CD4-positive, alpha-beta T cell treated with Interleukin-15 for 1 hour (primary cell): ENCODE measurements at regions not wholly inside any gene's neighbourhood (a gene's known extent, or its start where the extent isn't known, plus 50 kb on each side); places are given as distances from the start of the nearest gene placed in this dataset.
"Not testable (repeated sequence)": the region's sequence is repeated elsewhere in the genome, so short reads cannot be mapped to it uniquely, and the experiment has no call there.

Source experiments
- DNase-seq: peaks from one replicate; pipeline ENCODE4 v3.0.0-alpha.2; 2020

GRCh38 chr21:9838738-9839642 is 682.4 kb upstream of the TPTE start:
- DNase-seq = no peak

GRCh38 chr21:9844106-9844505 is 677.3 kb upstream of the TPTE start:
- not testable (repeated sequence) for DNase-seq

DNA sequence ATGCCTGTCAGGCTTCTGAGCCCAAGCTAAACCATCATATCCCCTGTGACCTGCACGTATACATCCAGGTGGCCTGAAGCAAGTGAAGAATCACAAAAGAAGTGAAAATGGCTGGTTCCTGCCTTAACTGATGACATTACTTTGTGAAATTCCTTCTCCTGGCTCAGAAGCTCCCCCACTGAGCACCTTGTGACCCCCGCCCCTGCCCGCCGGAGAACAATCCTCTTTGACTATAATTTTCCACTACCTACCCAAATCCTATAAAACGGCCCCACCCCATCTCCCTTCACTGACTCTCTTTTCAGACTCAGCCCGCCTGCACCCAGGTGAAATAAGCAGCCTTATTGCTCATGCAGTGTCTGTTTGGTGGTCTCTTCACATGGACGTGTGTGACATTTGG is 673.9 kb upstream of the TPTE start:
- DNase-seq = not testable (repeated sequence)

- not testable (repeated sequence) for DNase-seq
Measured at GRCh38 chr21:9851166-9851565, 670.2 kb upstream of the TPTE start.

DNA sequence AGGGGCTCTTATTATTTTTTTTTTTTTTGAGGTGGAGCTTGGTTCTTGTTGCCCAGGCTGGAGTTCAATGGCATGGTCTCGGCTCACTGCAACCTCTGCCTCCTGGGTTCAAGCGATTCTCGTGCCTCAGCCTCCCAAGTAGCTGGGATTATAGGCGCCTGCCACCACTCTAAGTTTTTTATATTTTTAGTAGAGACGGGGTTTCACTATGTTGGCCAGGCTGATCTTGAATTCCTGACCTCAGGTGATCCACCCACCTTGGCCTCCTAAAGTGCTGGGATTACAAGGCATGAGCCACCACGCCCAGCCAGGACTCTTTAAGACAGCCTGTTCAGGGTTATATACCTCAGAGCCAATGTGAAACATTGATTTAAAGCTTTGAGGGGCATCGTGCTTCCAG is 669.7 kb upstream of the TPTE start:
- DNase-seq = not testable (repeated sequence)

GRCh38 chr21:9857563-9857962 is 663.8 kb upstream of the TPTE start:
- not testable (repeated sequence) for DNase-seq

DNA sequence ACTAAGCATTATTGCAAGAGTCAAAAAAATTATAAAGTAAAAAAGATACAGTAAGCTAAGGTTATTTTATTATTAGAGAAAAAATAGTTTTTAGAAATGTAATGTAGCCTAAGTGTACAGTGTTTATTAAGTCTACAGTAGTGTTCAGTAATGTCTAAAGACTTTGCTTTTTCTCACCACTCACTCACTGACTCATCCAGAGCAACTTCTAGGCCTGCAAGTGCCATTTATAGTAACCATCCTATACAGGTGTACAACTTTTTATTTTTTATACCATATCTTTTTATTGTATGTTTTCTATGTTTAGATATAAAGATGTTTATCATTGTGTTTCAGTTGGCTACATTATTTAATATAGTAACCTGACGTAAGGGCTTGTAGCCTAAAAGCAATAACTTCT is 661.5 kb upstream of the TPTE start:
- not testable (repeated sequence) for DNase-seq

DNA sequence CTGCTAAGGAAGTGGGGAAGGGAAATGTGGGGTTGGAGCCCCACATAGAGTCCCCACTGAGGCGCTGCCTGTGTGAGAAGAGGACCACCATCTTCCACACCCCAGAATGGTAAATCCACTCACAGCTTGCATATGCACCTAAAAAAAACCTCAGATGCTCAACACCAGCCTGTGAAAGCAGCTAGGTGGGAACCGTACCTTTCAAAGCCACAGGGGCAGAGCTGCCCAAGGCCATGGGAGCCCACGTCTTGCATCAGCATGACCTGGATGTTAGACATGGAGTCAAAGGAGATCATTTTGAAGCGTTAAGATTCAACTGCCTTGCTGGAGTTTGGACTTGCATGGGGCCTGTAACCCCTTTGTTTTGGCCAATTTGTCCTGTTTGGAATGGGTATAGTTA is 658.9 kb upstream of the TPTE start:
- DNase-seq = not testable (repeated sequence)

DNA sequence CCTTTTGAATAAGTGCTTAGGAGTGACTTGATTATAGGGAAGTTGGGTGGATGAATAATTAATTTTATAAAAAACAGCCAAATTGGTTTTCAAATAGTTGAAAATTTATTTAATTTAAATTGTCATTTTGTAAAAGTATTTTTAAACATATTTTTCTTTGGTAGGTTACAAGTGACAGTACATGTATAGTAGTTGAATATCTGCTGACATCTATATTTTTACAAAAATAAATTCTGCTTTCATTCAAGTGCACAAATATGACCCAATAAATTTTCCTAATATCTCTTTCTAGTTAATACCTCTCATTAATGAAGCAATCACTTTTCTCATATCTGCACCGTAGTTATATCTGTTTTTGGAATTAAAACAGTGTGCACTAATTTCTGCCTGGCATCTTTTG is 653.6 kb upstream of the TPTE start:
- DNase-seq = not testable (repeated sequence)

GRCh38 chr21:9873096-9873495 is 648.3 kb upstream of the TPTE start:
- DNase-seq = not testable (repeated sequence)

DNA sequence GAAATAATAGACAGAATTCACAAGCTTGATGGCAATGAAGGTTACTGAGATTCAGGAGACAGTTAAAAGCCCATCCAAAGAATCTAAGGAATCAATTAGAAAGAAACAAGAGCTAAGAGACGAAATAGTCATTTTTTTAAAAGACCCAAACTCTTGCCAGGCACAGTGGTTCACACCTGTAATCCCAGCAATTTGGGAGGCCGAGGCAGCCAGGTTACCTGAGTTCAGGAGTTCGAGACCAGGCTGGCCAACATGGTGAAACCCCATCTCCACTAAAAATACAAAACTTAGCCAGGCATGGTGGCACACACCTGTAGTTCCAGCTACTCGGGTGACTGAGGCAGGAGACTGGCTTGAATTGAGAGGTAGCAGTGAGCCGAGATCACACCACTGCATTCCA is 647.2 kb upstream of the TPTE start:
- not testable (repeated sequence) for DNase-seq

DNA sequence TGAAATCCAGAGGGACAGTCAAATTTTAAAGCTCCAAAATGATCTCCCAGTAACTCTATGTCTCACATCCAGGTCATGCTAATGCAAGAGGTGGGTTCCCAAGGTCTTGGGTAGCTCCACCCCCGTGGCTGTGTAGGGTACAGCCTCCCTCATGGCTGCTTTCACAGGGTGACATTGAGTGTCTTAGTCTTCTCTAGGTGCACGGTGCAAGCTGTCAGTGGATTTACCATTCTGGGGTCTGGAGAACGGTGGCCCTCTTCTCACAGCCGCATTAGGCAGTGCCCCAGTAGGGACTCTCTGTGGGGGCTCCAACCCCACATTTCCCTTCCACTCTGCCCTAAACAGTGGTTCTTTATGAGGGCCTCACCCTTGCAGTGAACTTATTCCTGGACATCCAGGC is 640.0 kb upstream of the TPTE start:
- not testable (repeated sequence) for DNase-seq

DNA sequence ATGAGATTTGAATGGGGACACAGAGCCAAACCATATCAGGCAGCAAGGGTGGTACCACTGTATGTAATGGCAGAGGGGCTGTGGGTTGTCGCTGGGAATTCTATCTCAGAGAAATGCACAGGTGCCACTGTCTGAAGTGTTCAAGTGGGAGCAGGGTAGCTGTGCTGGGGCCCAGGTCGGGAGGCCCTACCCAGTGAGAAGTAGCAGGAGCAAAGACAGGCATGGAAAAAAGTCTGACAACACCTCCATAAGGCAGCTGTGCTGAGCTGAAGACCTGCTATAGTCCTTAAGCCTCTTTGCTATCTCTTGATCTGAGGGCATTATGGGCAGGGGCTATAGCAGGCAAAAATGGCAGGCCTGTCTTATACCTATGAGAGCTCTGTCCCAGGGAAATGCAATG is 638.3 kb upstream of the TPTE start:
- DNase-seq = not testable (repeated sequence)

- DNase-seq = not testable (repeated sequence)
Measured at GRCh38 chr21:9883571-9884282, 637.7 kb upstream of the TPTE start.

DNA sequence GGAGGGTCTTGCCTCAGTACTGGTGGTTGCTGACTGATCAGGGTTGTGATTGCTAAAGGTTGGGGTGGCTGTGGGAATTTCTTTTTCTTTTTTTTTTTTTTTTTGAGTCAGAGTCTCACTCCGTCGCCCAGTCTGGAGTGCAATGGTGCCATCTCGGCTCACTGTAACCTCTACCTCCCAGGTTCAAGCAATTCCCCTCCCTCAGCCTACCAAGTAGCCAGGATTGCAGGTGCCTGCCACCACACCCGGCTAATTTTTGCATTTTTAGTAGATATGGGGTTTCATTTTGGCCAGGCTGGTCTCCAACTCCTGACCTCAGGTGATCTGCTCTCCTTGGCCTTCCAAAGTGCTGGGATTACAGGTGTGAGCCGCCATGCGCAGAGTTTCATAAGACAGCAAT is 632.9 kb upstream of the TPTE start:
- DNase-seq = not testable (repeated sequence)

DNA sequence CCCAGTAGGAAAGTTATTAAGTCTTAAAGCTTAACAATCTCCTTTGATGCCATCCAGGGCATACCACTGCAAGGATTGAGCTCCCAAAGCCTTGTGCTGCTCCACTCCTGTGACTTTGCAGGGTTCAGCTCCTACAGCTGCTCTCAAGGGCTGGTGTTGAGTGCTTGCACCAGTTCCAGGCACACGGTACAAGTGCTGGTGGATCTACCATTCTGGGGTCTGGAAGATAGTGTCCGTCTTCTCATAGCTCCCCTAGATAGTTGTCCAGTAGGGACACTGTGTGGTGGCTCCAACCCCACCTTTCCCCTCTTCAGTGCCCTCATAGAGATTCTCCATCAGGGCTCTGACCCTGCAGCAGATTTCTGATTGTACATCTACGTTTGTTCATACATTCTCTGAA is 617.8 kb upstream of the TPTE start:
- not testable (repeated sequence) for DNase-seq

DNA sequence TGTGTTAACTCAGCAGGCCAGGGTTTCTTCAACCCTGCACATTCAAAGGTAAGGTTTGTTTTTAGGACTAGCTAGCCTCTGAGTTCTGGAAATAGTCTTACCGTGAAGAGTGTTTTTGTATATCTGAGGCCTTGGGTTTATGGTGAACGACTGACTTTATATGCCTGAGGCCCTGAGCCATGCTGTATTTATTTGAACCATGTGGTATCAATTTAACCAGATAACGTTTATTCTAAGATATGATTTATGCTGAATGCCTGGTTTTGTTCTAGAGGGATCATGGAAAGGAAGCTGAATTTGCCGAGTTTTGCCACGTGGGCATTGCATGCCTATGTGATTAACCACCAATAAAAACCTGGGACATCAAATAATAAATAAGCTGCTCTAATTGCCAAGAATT is 607.2 kb upstream of the TPTE start:
- DNase-seq = not testable (repeated sequence)

GRCh38 chr21:9919446-9919845 is 601.9 kb upstream of the TPTE start:
- not testable (repeated sequence) for DNase-seq

DNA sequence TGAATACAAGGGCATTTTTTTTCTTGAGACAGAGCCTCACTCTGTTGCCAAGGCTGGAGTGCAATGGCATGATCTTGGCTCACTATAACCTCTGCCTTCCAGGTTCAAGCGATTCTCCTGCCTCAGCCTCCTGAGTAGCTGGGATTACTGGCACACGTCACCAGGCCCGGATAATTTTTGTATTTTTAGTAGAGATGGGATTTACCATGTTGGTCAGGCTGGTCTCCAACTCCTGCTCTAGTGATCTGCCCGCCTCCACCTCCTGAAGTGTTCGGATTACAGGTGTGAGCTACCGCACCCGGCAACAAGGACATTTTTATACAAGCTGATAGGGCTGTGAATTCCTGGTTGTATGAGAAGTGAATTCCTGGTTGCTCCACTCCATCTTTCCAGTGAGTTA is 577.7 kb upstream of the TPTE start:
- DNase-seq = not testable (repeated sequence)

DNA sequence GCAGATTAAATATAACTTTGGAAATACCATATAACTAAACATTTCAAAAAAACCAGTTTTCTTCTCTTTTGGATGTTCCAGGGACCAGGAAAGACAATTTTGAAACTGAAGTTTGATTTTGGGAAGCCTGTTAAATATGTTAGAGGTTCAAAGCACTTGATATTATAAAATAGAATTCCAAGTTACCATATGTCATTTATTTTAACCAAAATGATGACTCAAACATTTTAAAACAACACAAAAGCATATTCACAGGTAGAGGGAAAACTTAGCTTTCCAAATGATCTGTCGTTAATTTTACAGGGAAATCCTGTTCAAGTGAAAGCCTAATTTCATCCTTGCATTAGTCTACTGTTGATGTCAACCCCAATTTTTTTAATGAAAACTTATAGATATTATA is 575.3 kb upstream of the TPTE start:
- DNase-seq = not testable (repeated sequence)

- not testable (repeated sequence) for DNase-seq
Measured at GRCh38 chr21:9949510-9950289, 571.7 kb upstream of the TPTE start.

DNA sequence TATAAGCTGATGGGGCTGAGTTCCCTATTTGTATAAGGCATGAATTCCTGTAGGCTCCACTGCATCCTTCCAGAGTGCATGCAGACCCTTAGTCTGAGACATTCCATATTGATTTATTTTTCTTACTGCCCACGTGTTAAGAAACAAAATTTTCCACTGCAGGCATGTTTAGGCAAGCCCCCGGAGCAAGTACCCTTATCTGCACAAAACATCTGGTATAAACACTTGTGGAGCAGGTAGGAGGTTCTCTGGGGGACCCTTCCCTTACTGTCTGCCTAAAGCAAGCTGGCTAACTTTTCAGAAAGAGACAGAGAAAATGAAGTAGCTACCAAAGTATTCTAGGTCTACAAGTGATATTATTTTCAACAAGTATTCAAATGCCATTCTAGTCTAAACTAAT is 571.0 kb upstream of the TPTE start:
- DNase-seq = not testable (repeated sequence)

DNA sequence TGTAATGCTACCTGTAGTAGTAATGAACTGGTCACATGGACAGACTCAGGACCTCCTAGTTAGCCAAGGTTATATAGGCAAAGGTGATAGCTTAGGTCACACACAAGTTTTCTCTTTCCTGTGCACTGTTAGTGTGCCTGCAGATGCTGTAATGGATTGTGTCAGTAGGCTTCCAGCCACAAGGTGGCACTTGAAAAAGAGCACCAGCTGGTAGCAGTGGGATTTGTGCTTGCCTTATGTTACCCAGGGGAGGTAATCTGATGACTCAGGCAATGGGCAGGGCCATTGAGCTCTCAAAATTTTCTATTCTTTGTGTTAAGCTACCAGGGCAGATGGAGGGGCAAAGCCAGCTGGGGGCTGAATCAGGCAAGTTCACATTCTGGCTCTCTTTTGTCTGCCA is 562.6 kb upstream of the TPTE start:
- DNase-seq = not testable (repeated sequence)
